ENCODE measurements at regions not wholly inside any gene's neighbourhood (a gene's known extent, or its start where the extent isn't known, plus 50 kb on each side); places are given as distances from the start of the nearest gene placed in this dataset.

DNA sequence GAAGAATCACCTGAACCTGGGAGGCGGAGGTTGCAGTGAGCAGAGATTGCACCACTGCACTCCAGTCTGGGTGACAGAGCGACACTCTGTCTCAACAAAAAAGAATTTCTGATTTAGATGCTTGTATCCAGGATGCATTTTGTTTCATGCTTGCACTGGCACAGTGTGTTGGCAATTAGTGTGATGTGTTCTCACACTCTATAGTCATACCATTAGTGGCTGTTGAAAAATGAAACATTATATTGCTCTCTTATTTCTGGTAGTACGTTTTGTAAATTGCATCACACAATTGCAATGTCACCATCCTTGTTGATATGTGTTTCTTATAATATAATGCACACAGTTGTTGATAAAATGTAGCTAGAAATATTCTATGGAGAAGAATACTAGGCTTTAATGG, 51.3 kb upstream of the RMST start:
- no peaks in the 10 kb centered on the region for H3K27me3 ChIP-seq (ENCODE audit: insufficient read depth, low read depth, low read length)
- H3K36me3 ChIP-seq (ENCODE audit: insufficient read depth, low read length): no peaks in the 10 kb centered on the region
- H4K20me1 ChIP-seq (ENCODE audit: insufficient read depth): no peaks in the 10 kb centered on the region
- H3K4me3 ChIP-seq (ENCODE audit: low read length): no peak overlapping the region
- H3F3A ChIP-seq (ENCODE audit: insufficient read depth, low read length, poor library complexity, severe bottlenecking): no peaks in the 10 kb centered on the region
- no peaks in the 10 kb centered on the region for H3K79me2 ChIP-seq (replicated peaks; ENCODE audit: insufficient read depth, low read length)
- no peak overlapping the region for H3K9ac ChIP-seq (ENCODE audit: low read length)
- H3K9me2 ChIP-seq (ENCODE audit: insufficient read depth, low read length): no peaks in the 10 kb centered on the region
- TF ChIP-seq TAF1 (IDR thresholded peaks at IDR 0.05; ENCODE audit: low read depth) (no peak), MXI1 (conservative IDR thresholded peaks at IDR 0.05; ENCODE audit: poor library complexity, severe bottlenecking) (no peak), SMC3 (conservative IDR thresholded peaks at IDR 0.05; ENCODE audit: poor library complexity) (no peak), RAD21 (conservative IDR thresholded peaks at IDR 0.05) (no peak), EP300 (conservative IDR thresholded peaks at IDR 0.05; ENCODE audit: poor library complexity, severe bottlenecking) (no peak), POLR2AphosphoS5 (IDR thresholded peaks at IDR 0.05) (no peak), EZH2 (IDR thresholded peaks at IDR 0.05; ENCODE audit: borderline replicate concordance, insufficient read depth, low read length, poor library complexity, severe bottlenecking) (no peak)
- TF ChIP-seq, protein P1, sequence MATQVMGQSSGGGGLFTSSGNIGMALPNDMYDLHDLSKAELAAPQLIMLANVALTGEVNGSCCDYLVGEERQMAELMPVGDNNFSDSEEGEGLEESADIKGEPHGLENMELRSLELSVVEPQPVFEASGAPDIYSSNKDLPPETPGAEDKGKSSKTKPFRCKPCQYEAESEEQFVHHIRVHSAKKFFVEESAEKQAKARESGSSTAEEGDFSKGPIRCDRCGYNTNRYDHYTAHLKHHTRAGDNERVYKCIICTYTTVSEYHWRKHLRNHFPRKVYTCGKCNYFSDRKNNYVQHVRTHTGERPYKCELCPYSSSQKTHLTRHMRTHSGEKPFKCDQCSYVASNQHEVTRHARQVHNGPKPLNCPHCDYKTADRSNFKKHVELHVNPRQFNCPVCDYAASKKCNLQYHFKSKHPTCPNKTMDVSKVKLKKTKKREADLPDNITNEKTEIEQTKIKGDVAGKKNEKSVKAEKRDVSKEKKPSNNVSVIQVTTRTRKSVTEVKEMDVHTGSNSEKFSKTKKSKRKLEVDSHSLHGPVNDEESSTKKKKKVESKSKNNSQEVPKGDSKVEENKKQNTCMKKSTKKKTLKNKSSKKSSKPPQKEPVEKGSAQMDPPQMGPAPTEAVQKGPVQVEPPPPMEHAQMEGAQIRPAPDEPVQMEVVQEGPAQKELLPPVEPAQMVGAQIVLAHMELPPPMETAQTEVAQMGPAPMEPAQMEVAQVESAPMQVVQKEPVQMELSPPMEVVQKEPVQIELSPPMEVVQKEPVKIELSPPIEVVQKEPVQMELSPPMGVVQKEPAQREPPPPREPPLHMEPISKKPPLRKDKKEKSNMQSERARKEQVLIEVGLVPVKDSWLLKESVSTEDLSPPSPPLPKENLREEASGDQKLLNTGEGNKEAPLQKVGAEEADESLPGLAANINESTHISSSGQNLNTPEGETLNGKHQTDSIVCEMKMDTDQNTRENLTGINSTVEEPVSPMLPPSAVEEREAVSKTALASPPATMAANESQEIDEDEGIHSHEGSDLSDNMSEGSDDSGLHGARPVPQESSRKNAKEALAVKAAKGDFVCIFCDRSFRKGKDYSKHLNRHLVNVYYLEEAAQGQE (IDR thresholded peaks at IDR 0.05; ENCODE audit: borderline replicate concordance): no peak
- TF ChIP-seq, protein P2, sequence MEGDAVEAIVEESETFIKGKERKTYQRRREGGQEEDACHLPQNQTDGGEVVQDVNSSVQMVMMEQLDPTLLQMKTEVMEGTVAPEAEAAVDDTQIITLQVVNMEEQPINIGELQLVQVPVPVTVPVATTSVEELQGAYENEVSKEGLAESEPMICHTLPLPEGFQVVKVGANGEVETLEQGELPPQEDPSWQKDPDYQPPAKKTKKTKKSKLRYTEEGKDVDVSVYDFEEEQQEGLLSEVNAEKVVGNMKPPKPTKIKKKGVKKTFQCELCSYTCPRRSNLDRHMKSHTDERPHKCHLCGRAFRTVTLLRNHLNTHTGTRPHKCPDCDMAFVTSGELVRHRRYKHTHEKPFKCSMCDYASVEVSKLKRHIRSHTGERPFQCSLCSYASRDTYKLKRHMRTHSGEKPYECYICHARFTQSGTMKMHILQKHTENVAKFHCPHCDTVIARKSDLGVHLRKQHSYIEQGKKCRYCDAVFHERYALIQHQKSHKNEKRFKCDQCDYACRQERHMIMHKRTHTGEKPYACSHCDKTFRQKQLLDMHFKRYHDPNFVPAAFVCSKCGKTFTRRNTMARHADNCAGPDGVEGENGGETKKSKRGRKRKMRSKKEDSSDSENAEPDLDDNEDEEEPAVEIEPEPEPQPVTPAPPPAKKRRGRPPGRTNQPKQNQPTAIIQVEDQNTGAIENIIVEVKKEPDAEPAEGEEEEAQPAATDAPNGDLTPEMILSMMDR (IDR thresholded peaks at IDR 0.05; ENCODE audit: poor library complexity, severe bottlenecking): no peak
- no peak overlapping the region for H2AFZ ChIP-seq (ENCODE audit: low read depth, low read length)
- H3K9me3 ChIP-seq (ENCODE audit: low read length): no peaks in the 10 kb centered on the region
- no peak overlapping the region for H3K27ac ChIP-seq (ENCODE audit: low read length)
- no peak overlapping the region for H3K4me2 ChIP-seq (ENCODE audit: low read length)

All from neural cell (in vitro differentiated cells).